ENCODE measurements at regions not wholly inside any gene's neighbourhood (a gene's known extent, or its start where the extent isn't known, plus 50 kb on each side); places are given as distances from the start of the nearest gene placed in this dataset.
"Not testable (repeated sequence)": the region's sequence is repeated elsewhere in the genome, so short reads cannot be mapped to it uniquely, and the experiment has no call there.

DNA sequence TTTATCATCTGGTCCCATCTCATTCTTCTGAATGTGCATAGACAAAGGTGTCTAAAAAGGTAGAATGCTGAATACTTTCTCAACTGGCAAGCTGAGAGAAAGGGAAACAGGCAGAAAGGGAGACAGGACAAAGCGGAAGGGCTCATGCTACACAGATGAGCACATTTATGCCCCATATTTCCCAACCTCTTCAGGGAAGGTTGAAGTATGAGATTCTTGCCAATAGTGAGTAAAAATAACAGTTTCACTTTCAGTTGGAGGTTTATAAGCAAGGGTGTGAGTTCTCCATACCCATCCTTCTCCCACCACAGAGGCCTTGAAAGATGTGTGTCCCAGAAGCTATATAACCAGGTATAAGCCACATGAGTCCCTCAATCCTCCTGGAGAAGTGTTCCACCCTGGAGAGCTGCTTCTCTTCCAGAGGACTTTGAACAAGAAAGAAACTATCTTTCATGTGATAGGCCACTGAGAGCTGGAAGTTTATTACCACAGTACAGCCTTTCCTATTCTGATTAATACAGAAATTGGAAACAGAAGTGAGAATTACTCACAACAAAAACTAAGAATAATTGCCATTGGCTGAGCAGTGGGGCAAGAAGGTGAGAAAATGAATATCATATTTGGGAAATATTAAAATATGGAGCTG, 709.4 kb upstream of the NR2F2 start:
- no peak for DNase-seq (ENCODE audit: extremely low read depth in 1 of 2, low read depth in 1 of 2)

DNA sequence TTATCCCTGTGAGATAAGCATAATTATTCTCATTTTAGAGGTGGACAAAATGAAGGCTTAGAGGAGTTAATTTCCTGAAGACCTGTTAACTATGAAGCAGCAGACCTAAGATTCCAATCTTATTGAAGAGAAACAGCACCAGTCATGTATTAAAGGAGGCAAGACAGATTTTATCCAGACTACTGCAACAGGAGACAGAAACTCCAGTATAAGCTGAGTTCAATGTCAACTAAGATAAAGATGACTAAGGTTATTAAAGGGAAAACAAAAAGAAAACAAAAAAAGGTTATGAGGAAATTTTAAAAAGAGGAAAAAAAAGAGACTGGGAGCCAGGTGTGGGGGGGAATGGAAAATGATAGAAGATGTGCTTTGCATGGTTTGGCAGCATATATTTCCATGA, 707.7 kb upstream of the NR2F2 start:
- no peak for DNase-seq (ENCODE audit: extremely low read depth in 1 of 2, low read depth in 1 of 2)

DNA sequence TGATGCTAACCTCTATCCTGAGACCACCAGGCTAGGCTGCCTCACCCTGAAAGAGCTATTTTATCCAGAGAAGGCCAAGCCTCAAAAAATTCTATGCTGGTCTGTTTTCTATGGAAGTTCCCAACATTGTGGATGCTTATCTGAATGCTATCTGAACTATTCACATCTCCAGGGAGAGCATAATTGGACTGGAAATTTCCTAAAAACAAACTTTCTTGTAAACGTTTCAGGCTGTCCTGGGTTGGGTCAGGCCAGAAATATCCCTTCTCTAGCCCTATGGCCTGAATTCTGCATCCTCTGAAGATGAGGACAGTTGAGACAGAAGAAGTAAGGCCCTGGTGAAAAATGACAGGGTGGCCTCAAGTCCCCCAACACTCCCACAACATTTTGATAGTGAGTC, 706.4 kb upstream of the NR2F2 start:
- DNase-seq (ENCODE audit: extremely low read depth in 1 of 2, low read depth in 1 of 2), result no peak

GRCh38 chr15:95624616-95625361, 705.7 kb upstream of the NR2F2 start:
- no peak for DNase-seq (ENCODE audit: extremely low read depth in 1 of 2, low read depth in 1 of 2)

DNA sequence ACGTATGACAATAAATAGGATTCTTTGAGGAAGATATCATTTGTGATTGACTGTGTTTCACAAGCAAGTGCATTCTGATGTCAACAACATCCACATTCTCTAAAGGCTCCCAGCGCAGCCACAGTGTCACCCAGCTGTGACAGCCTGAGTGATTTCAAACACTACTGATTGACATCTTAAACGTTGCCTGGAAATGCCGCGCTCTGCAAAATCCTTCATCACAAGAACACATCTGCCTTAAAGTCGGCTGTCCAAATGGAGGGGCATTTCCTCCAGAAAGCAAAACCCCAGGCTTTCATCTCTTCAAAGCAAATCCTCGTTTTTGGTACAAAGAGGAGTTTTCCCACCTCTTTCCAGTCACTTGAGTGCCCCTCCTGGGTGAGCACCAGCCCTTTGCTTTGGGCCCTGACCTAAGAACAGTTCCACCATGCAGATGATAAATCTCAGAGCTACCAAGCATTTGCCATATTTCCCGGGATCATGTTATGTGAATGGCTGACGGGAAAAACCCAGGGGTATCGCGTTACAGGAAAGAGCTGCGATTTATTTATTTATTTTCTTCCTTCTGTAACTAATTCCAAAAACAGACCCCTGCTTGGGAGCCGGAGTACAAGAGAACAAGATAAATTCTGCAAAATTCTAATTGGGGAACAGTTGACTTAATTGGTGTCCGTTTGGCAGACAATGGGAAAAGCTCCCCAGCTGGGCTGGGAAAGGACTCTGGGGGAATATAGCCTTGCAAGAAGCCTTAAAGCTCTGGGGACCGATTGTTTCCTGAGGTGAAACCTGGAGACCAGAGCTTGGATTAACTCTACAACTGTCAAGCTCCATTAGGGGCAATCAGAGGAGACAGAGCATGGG, 703.8 kb upstream of the NR2F2 start:
- DNase-seq (ENCODE audit: extremely low read depth in 1 of 2, low read depth in 1 of 2), result no peak

DNA sequence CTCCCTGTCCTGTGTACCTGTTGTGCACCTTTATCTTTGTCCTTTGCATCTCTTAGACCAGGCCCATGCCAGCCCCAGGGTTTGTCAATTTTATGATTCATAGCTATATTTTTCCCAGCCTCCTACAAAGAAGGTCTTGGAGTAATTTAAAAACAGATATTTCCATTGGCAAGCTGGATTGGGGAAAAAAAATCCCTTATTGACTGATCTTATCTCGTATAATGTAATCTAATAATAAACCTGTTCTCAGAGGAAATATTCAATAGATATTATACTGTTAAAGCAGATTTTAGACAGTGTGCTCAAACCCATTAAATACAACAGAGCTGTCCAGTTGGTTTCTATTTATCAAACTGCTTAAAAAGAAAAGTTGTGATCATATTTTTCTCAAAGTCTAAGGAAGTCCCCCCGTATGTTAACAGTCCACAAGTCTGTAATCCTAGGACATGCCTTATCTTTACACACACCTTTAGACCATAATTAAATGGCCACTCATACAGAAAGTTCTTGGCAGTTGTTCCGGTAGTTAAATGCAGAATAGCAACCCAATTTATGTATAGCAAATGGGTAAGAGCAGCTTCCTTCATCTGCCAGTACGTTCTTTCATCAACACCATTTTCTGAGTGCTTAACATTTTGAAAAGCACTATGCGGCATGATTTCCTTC, 700.9 kb upstream of the NR2F2 start:
- no peak for DNase-seq (ENCODE audit: extremely low read depth in 1 of 2, low read depth in 1 of 2)

DNA sequence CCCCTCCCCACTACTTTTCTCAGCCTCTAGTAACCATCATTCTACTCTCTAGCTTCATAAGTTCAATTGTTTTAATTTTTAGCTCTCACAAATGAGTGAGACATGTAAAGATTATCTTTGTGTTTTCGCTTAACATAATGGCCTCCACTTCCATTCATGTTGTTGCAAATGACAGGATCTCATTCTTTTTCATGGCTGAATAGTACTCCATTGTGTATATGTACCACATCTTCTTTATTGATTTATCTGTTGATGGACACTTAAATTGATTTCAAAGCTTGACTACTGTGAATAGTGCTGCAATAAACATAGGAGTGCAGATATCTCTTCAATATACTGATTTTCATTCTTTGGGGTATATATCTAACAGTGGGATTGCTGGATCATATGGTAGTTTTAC, 699.8 kb upstream of the NR2F2 start:
- DNase-seq (ENCODE audit: extremely low read depth in 1 of 2, low read depth in 1 of 2), result no peak

DNA sequence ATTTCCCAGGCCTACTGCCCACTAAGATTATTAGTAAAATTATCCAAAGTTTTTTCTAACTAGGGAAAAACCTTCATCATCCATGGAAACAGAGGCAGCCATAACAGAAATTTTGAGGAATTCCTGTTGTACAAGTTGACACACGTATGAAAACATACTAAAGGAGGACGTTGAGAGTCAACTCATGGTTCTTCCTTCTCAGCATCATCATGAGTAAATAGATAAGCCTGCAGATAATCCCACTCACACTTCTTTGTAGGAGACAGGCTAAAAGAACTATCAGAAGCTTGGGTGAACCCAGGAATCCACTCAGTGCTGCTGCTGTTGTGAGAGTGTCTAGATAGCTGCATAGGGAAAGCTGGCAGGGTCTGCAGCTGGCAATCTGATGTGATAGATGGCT, 694.8 kb upstream of the NR2F2 start:
- DNase-seq (ENCODE audit: extremely low read depth in 1 of 2, low read depth in 1 of 2), result no peak

GRCh38 chr15:95636107-95636506, 694.4 kb upstream of the NR2F2 start:
- DNase-seq (ENCODE audit: extremely low read depth in 1 of 2, low read depth in 1 of 2), result no peak

- not testable (repeated sequence) for DNase-seq (ENCODE audit: extremely low read depth in 1 of 2, low read depth in 1 of 2)
Observed at GRCh38 chr15:95637234-95637633, 693.3 kb upstream of the NR2F2 start.

DNA sequence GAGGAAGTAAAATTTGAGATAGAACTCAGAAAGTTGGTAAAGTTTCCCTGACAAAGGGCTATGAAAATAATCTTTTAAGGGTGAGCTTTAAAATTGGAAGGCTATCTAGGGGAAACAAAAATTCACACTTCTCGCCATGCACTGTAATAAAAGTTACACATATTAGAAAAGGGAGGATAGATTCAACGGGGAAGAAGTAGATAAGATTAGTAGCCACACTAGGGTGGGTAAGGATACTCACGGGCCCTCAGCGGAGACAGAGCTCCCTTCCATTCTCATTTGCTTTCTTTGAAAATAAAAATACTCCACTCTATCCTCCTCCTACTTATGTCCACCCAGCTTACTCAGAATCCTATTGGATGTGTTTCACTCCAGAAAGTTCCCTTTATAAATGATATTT, 691.3 kb upstream of the NR2F2 start:
- no peak for DNase-seq (ENCODE audit: extremely low read depth in 1 of 2, low read depth in 1 of 2)

DNA sequence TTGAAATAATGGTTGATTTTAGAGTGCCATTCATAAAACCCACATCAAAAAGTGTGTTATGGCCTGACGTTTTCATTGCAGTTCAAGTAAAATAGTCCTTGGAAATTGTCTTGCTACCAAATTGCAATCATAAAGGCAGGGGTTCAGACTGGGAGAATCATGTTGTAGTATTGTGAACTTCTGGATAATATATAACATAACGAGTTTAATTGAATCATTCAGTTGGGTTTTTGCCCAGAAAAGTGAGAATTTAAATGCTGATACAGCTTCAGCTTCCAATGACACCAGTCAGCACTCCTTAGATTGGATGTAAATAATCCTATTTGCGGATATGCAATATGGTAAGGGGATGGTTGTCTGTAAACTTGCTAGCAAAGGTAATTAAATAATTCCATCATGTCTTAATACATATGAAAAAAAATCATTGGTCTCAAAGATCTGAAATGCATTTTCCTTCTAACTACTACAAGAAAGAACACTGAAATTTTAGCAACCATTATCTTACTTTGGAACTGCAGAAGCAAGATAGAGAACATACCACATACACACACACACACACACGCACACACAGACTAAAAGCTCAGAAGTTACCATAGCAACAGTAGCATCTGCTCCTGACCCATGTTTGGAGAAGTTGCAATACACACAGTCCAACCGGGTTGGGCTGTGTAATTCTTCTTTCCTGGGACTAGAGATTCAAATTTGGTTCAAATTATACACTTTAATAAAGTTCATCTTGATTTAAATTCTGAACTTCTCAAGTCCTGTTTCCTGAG, 686.2 kb upstream of the NR2F2 start:
- DNase-seq (ENCODE audit: extremely low read depth in 1 of 2, low read depth in 1 of 2), result no peak

GRCh38 chr15:95645791-95646338, 684.6 kb upstream of the NR2F2 start:
- no peak for DNase-seq (ENCODE audit: extremely low read depth in 1 of 2, low read depth in 1 of 2)

GRCh38 chr15:95646484-95647273, 683.8 kb upstream of the NR2F2 start:
- DNase-seq (ENCODE audit: extremely low read depth in 1 of 2, low read depth in 1 of 2), result no peak

DNA sequence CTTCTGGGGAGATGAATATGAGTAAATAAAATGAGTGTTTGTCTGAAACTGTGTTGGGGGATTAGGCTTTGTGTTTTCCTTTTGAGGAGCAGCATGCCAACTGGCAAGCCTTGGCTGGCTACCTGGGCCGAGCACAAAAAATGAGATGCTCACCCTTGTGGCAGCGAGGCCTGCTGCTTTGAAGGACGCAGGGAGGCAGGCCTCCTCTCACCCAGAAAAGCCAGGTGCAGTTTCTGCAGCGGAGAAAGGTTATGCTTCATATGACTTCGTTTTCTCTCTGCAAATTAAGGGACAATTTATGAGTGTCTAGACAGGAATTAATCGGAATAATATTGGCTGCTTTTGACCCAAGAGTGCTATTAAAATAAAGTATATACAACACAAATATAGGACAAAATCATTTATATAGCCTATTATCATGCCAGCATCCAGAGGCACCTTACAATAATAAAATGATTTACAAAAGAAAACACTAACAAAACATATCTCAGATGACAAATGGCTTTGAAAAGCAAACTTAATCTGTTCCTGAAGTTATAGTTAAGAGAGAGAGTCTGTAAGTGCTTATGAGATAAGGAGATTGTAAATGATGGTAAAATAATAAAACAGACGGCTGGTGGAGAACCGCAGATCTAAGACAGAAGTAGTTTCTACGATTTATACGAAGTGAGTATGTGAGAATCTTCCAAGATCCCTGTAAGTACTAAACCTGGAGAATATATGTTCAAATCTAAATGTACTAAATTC, 682.8 kb upstream of the NR2F2 start:
- no peak for DNase-seq (ENCODE audit: extremely low read depth in 1 of 2, low read depth in 1 of 2)

DNA sequence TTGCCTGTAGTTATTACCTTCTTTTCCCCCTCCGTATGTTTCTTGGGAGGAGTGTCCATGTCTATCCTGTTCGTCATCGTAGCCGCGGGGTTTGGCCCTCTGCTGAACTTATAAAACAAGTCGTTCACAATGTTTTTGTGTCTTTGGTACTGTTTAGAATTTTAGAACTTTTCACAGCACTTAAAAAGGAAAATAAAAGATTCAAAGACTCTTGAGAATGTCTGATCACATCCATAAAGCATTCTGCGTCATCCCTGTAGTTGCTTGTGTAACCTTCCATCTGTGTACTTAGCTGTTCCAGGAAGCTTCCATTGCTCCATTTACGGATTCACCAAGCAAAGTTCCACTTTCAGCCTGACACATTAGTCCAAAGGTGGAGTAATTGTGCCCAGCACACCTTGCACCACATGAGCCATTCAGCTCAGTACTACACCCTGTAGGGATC, 677.1 kb upstream of the NR2F2 start:
- no peak for DNase-seq (ENCODE audit: extremely low read depth in 1 of 2, low read depth in 1 of 2)

DNA sequence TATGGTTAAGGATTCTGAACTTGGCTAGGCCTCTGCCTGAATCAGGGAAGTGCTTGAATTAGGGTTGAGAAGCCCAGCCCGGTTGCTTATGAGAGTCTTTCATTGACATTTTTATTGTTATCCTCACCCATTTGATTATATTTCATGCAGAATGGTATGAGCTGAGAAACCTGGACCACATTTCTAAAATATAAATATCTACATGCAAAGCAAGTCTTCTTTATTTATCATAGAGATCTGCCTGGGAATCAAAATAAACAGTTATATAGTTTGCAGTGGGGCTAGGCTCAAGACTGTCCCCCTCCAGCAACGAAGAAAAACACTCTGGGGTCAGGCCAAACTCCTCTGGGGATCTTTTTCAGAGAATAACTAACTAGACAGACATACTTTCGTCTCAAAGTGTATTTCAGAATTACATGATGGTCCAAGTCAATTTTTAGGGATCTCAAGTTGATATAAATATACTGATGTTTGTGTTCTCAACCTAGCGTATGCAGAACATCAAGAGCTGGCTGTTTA, 675.4 kb upstream of the NR2F2 start:
- DNase-seq (ENCODE audit: extremely low read depth in 1 of 2, low read depth in 1 of 2), result no peak

GRCh38 chr15:95656595-95656994, 673.9 kb upstream of the NR2F2 start:
- no peak for DNase-seq (ENCODE audit: extremely low read depth in 1 of 2, low read depth in 1 of 2)

Data from activated CD8-positive, alpha-beta memory T cell treated with anti-CD3 and anti-CD28 coated beads for 1 hour (primary cell).